Nephron (organoid): ENCODE measurements at regions not wholly inside any gene's neighbourhood (a gene's known extent, or its start where the extent isn't known, plus 50 kb on each side); places are given as distances from the start of the nearest gene placed in this dataset.
"Not testable (repeated sequence)": the region's sequence is repeated elsewhere in the genome, so short reads cannot be mapped to it uniquely, and the experiment has no call there.

Experiments
- H3K27ac Mint-ChIP-seq, 3 experiments: 2 replicates each; pipeline ENCODE4 v1.8.0; 2020; ENCODE audit warnings: mixed read lengths in 3 of 3, mild to moderate bottlenecking in 2 of 3, moderate library complexity in 1 of 3
- H3K27me3 Mint-ChIP-seq: 2 replicates; pipeline ENCODE4 v1.8.0; 2021; ENCODE audit warnings: low read depth, mild to moderate bottlenecking, moderate library complexity, mixed read lengths
- H3K36me3 Mint-ChIP-seq: 2 replicates; pipeline ENCODE4 v1.8.0; 2020; ENCODE audit warnings: low read depth, mixed read lengths
- H3K4me1 Mint-ChIP-seq: 2 replicates; pipeline ENCODE4 v1.8.0; 2020; ENCODE audit warnings: mixed read lengths
- H3K4me3 Mint-ChIP-seq, 3 experiments: 2 replicates each; pipeline ENCODE4 v1.8.0; 2020; ENCODE audit warnings: mild to moderate bottlenecking in 3 of 3, mixed read lengths in 3 of 3, moderate library complexity in 2 of 3
- H3K9me3 Mint-ChIP-seq: 2 replicates; pipeline ENCODE4 v1.8.0; 2020; ENCODE audit warnings: mixed read lengths
- TF ChIP-seq, protein P1 (sequence below), 3 experiments: fragments of 200-600 bp; sonication (generic); IDR thresholded peaks; one replicate each; pipeline ENCODE4 v1.5.0; 2021; ENCODE audit warnings: antibody characterized with exemption in 3 of 3; ENCODE audit not compliant: unreplicated experiment in 3 of 3

GRCh38 chr20:50333812-50334211 is 143.2 kb downstream of the CEBPB start:
- H3K27me3 Mint-ChIP-seq = peaks cover 17% of the 10 kb centered on the region
- TF ChIP-seq, protein P1, sequence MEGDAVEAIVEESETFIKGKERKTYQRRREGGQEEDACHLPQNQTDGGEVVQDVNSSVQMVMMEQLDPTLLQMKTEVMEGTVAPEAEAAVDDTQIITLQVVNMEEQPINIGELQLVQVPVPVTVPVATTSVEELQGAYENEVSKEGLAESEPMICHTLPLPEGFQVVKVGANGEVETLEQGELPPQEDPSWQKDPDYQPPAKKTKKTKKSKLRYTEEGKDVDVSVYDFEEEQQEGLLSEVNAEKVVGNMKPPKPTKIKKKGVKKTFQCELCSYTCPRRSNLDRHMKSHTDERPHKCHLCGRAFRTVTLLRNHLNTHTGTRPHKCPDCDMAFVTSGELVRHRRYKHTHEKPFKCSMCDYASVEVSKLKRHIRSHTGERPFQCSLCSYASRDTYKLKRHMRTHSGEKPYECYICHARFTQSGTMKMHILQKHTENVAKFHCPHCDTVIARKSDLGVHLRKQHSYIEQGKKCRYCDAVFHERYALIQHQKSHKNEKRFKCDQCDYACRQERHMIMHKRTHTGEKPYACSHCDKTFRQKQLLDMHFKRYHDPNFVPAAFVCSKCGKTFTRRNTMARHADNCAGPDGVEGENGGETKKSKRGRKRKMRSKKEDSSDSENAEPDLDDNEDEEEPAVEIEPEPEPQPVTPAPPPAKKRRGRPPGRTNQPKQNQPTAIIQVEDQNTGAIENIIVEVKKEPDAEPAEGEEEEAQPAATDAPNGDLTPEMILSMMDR (IDR thresholded peaks at IDR 0.05; ENCODE audit: unreplicated experiment in 3 of 3) = no peak
- H3K27ac Mint-ChIP-seq = no peak overlapping the region

GRCh38 chr20:50334512-50334911 is 143.9 kb downstream of the CEBPB start:
- H3K27me3 Mint-ChIP-seq = peaks cover 17% of the 10 kb centered on the region
- H3K36me3 Mint-ChIP-seq, H3K4me3 Mint-ChIP-seq, H3K9me3 Mint-ChIP-seq, H3K27ac Mint-ChIP-seq: not testable (repeated sequence)
- H3K4me1 Mint-ChIP-seq = peaks cover 62% of the 10 kb centered on the region

More at GRCh38 chr20:50333812-50334211, 143.2 kb downstream of the CEBPB start:
- no peak overlapping the region for H3K4me3 Mint-ChIP-seq
- no peaks in the 10 kb centered on the region for H3K36me3 Mint-ChIP-seq
- peaks cover 62% of the 10 kb centered on the region for H3K4me1 Mint-ChIP-seq
- H3K9me3 Mint-ChIP-seq = no peaks in the 10 kb centered on the region

- H3K27ac Mint-ChIP-seq = no peak overlapping the region
- no peaks in the 10 kb centered on the region for H3K36me3 Mint-ChIP-seq
- H3K27me3 Mint-ChIP-seq = peaks cover 13% of the 10 kb centered on the region
- H3K4me3 Mint-ChIP-seq = no peak overlapping the region
- no peaks in the 10 kb centered on the region for H3K9me3 Mint-ChIP-seq
- peaks cover 57% of the 10 kb centered on the region for H3K4me1 Mint-ChIP-seq
- TF ChIP-seq, protein P1 (IDR thresholded peaks at IDR 0.05; ENCODE audit: unreplicated experiment in 3 of 3) = no peak
Measured at GRCh38 chr20:50335105-50335504, 144.5 kb downstream of the CEBPB start.

- TF ChIP-seq, protein P1 (IDR thresholded peaks at IDR 0.05; ENCODE audit: unreplicated experiment in 3 of 3) = no peak
- H3K9me3 Mint-ChIP-seq = no peaks in the 10 kb centered on the region
Measured at GRCh38 chr20:50335866-50336265, 145.2 kb downstream of the CEBPB start.

DNA sequence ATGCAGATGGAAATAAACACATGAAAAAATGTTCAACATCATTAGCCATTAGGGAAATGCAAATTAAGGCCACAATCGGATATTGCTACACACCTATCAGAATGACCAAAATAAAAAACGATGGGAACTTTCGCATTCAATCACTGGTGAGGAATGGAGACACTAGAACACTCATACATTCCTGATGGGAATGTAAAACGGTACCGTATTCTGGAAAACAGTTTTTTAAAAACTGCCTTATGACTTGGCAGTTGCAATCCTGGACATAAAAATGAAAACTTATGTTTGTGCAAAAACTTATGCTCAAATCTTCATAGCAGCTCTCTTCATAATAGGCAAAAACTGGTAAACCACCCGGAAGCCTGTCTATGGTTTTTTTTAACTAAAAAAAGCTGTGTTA is 146.0 kb downstream of the CEBPB start:
- no peaks in the 10 kb centered on the region for H3K36me3 Mint-ChIP-seq
- H3K27ac Mint-ChIP-seq = no peak overlapping the region
- no peaks in the 10 kb centered on the region for H3K9me3 Mint-ChIP-seq
- peaks cover 7% of the 10 kb centered on the region for H3K27me3 Mint-ChIP-seq
- TF ChIP-seq, protein P1 (IDR thresholded peaks at IDR 0.05; ENCODE audit: unreplicated experiment in 3 of 3) = no peak
- no peak overlapping the region for H3K4me3 Mint-ChIP-seq
- peaks cover 48% of the 10 kb centered on the region for H3K4me1 Mint-ChIP-seq

More at GRCh38 chr20:50335866-50336265, 145.2 kb downstream of the CEBPB start:
- Mint-ChIP-seq H3K27me3 (peaks cover 6% of the 10 kb centered on the region), H3K36me3 (no peaks in the 10 kb centered on the region), H3K27ac (no peak overlapping the region), H3K4me1 (peaks cover 56% of the 10 kb centered on the region), H3K4me3 (no peak overlapping the region)

- Mint-ChIP-seq H3K27ac (no peak overlapping the region), H3K9me3 (no peaks in the 10 kb centered on the region), H3K36me3 (no peaks in the 10 kb centered on the region), H3K4me1 (peaks cover 36% of the 10 kb centered on the region), H3K27me3 (peaks cover 10% of the 10 kb centered on the region), H3K4me3 (no peak overlapping the region)
- TF ChIP-seq, protein P1 (IDR thresholded peaks at IDR 0.05; ENCODE audit: unreplicated experiment in 3 of 3) = no peak
Measured at GRCh38 chr20:50337521-50338466, 147.2 kb downstream of the CEBPB start.
